NCI-H510A treated with DMSO at 0.1 percent for 48 hours (cell line): ENCODE measurements at regions not wholly inside any gene's neighbourhood (a gene's known extent, or its start where the extent isn't known, plus 50 kb on each side); places are given as distances from the start of the nearest gene placed in this dataset.

Experiments
- DNase-seq: peaks from one replicate; lab custom pipeline; 2025; lab: John Stamatoyannopoulos, UW

- DNase-seq, result no peak
Measured at GRCh38 chr17:51487947-51488346, 227.6 kb downstream of the UTP18 start.

DNA sequence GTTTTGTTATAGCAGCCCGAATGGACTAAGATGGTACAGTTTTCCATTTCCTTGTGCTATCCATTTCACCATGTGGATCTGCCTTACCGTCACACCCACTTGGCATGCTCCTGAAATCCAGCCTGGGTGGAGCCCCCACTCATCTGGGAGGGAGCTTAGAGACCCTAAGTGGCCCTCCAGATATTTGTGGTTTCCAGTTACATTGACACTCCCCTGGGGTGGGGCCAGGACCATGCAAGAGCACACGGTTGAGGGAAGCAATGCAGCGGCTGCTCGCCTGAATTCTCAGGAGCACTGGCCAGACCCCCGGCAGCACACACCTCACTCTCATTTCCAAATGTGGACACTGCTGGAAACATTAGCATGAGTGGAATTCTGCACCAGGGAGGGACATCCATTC lies 231.1 kb downstream of the UTP18 start:
- no peak for DNase-seq

DNA sequence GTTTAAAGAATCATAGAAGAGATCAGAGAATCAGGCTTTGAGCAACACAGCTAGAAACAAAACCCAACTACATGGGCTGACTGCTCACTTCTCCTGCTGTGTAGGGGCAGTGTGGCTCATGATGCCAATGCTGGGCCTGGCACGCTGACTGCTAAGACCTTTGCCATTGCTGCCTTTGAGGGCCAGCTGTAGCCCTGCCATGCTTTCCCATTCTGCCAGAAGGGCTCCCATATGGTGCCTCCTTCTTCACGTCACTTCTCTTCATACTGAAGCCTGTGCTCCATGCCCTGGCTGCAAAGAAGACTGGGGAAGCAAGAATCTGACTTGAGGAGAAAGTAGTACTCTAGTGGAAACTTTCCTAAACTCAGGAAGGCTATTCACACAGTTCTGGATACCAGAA lies 232.9 kb downstream of the UTP18 start:
- no peak for DNase-seq

DNA sequence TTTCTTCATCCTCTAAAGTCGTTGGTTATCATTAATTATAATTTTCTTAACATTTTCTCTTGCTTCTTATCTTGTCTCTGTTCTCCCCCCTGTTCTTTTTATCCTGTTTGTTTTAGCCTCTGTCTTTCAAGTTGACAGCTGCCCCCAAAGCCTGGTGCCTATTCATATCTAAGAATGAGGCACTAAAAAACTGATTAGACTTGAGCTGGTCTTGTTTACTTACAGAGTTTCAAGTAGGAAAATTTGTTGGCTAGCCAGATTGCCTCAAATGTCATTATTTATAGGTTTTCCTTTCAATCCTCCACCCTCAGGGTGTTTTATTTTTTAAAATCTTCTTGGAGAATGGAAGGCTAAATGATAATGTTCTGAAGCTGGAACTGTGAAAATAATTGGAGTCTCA lies 236.0 kb downstream of the UTP18 start:
- DNase-seq, result no peak

DNA sequence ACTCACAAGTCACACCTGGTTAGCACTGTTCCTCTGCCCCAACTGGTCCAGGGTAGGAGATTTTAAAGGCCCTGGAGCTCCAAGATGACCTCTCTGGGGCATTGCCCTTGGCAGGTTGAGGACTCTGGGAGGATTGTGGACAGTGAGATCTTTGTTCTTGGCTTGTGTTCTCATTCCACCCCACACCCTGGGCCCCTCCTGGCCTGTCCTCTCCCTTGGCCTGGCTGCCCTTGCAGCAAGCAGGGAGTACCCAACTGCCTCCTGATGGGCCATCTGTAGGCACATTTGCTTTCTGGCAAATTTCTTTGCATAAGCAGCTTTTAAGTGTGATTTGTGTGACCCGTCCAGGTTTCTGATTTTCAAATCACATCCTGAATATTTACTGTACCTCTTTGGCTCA lies 239.6 kb downstream of the UTP18 start:
- DNase-seq, result no peak

DNA sequence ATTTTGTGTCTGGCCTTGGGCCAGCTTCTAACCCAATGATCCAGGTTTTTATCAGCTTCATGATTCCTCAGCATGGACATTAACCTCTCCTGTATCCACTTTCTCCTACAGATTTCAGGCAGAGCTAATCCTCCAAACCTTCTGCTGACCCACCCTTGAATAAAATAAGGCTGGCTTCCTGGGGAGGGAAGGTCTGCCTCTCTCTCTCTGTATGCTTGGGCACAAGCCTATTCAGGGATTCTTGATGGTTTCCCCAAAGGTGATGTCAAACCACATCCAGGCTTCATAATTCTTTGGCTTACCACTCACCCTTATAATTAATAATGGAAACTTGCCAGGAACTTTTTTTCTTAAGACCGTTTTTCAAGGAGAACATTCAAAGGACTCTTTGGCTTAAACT lies 240.1 kb downstream of the UTP18 start:
- no peak for DNase-seq

DNA sequence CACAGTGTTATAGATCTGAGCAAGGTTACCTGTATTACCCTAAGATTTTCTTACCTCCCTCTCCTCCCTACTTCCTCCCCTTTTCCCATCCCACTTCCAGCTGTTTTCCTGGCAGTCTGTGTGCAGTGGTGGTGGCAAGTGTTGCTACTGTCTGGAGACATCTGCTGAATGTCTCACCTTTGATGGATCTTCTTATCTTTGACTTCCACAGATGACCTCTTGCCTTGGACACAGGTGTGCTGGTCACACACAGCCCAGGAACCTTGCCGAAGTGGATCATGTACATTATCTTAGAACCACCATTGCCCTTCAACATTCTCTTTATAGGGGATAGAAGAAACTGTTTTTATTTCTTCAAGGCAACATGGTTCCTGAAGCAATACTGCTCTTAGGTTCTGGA lies 245.1 kb downstream of the UTP18 start:
- no peak for DNase-seq

GRCh38 chr17:51507444-51507843 lies 247.1 kb downstream of the UTP18 start:
- no peak for DNase-seq

- peak; percentile 77 for DNase-seq
Measured at GRCh38 chr17:51508048-51508447, 247.7 kb downstream of the UTP18 start.

- no peak for DNase-seq
Measured at GRCh38 chr17:51510940-51511339, 250.6 kb downstream of the UTP18 start.

DNA sequence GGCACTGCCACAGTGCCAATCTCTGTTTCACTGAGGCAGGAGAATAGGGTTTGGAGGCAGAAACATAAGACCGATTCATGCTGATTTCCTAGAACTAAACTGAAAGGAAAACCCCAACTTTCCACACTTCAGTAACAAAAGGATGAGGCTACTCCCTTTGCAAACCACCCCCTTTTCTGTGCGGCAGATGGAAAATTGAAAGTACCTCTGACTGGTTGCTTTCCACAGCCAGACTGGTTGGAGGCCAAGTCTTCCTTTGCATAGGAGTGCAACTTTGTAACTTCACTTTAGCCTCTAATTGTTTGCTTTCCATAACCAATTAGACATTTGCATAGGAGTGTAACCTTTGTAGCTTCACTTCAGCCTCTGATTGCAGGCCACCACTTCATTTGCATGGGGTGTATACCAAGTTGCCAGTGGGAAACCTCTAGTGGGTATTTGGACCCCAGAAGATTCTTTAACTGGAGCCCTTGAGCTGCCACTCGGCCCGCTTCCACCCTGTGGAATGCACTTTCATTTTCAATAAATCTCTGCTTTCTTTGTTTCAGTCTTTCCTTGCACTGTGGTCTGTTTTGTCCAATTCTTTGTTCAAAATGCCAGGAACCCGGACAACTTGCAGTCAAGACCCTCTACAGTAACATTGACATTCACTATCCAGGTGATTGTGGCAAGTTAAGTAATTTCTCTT lies 252.0 kb downstream of the UTP18 start:
- DNase-seq, result no peak

GRCh38 chr17:51516924-51517323 lies 256.6 kb downstream of the UTP18 start:
- DNase-seq, result no peak

DNA sequence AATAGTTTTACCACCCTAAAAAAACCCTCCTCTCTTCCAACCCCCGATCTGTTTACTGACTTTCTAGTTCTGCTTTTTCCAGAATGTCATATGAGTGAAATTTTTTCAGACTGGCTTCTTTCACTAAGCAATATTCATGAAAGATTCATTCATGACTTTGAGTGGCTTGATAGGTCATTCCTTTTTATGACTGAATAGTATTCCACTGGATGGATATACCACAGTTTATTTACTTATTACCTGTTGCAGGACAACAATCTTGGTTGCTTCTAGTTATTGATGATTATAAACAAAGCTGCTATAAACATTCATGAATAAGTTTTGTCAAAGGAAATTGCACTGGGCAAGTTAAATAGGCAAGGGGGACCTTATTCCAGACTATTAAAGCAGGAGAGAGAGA lies 264.2 kb downstream of the UTP18 start:
- no peak for DNase-seq

GRCh38 chr17:51526507-51526906 lies 266.2 kb downstream of the UTP18 start:
- DNase-seq, result no peak

DNA sequence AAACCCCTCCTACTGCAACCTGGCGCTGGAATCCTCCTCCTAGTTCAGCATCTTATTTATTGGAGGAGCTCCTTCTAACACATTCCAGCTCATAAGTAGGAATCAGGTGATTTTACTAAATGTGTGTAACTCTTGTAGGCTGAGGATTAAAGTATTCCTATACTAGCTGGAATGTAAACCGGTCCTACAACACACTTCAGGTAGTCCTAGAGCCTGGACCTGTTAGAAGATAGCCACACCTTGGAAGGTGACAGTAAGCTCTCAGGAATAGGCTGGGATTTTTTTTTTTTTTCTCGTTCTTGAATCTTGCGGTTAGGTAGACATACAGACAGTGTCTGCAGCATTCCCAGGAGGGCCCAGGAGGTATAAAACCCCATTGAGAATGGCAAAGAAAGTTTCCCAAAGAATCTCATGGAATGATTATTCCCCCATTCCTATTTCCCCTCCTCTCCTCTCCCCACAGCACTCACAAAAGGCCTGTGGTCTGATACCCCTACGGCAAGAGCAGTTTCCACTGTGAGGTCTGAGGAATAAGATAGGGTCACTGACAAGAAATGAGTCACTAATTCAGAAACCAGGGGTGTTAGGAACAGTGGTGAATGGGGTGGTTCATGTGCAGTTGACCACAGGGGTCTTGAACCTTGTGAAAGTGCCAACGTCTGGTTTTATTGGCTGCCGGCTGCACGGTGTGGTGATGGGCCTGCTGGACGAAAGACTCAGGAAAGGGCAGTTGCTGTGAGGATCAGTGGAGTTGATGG lies 267.1 kb downstream of the UTP18 start:
- no peak for DNase-seq

DNA sequence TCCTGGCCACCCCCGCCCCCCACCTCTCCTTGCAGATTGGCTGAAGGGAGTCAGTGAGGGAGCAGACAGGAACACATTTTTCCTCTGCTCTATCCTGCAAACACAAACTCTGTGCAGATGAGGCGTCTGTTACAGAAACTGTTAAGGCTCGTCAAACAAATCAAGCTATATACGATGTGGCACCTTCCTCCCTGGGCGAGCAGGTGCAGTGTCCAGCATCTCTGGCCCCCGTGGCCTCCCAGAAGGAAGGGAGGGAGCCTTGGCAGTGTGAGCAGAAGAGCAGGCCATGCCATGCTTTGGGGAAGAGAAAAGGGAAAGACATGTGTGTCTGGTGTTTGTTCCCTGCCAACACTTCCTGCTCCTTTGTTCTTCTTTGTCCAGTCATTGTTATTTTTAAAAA lies 267.8 kb downstream of the UTP18 start:
- no peak for DNase-seq

DNA sequence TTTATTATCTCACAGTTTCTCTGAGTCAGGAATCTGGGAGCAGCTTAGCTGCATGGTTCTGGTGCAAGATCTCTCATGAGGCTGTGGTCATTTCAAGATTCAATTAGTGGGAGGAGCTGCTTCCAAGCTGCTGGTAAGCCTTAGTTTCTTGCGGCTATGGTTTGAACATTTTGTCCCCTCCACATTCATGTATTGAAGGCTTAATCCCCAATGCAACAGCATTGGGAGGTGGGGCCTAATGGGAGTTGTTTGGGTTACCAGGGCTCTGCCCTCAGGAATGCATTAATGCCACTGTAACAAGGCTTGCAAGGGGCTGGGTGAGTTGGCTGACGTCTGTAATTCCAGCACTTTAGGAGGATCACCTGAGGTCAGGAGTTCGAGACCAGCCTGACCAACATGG lies 272.9 kb downstream of the UTP18 start:
- no peak for DNase-seq

DNA sequence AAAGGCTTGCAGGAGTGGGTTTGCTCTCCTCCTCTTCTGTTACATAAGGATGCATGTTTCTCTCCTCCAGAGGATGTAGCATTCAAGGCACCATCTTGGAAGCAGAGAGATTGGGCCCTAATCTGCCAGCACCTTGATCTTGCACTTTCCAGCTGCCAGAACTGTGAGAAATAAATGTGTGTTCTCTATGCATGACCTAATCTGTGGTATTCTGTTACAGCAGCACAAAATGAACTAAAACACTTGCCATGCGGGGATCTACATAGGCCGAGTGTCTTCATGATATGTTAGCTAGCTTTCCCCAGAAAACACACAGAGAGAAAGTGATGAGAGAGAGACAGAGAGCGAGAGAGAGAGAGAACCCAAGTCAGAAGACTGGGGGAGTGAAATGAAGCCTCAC lies 273.5 kb downstream of the UTP18 start:
- no peak for DNase-seq

DNA sequence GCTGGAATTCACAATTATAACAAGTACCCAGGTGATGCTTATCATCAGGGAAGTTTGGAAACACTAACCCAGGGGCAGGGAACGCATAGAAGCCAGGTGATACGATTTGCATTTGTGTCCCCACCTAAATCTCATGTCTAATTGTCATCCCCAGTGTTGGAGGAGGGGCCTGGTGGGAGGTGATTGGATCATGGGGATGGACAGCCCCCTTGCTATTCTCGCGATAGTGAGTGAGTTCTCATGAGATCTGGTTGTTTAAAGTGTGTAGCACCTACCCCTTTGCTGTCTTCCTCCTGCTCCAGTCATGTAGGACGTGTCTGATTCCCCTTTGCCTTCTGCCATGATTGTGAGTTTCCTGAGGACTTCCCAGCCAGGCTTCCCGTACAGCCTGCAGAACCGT lies 276.3 kb downstream of the UTP18 start:
- DNase-seq, result no peak

- DNase-seq, result no peak
Measured at GRCh38 chr17:51537996-51538550, 277.7 kb downstream of the UTP18 start.

DNA sequence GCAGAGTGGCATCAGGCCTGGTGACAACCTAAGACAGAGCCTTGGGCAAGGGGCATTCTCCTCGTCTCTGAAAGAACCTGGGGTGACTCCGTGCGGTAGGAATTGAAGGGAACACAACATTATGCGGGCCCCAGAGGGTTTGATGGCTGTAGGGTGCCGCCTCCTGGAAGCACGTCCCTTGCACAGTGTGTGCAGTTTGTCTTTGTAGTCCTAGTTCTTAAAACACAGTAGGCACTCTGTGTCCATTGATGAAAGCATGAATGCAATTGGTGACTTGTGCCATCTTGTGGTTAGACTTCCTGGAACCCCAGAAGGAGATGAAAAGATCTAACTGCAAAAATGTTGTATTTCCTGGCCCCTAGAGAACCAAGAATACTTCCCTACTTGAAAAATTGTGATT lies 279.8 kb downstream of the UTP18 start:
- DNase-seq, result no peak

GRCh38 chr17:51541215-51541614 lies 280.9 kb downstream of the UTP18 start:
- no peak for DNase-seq

DNA sequence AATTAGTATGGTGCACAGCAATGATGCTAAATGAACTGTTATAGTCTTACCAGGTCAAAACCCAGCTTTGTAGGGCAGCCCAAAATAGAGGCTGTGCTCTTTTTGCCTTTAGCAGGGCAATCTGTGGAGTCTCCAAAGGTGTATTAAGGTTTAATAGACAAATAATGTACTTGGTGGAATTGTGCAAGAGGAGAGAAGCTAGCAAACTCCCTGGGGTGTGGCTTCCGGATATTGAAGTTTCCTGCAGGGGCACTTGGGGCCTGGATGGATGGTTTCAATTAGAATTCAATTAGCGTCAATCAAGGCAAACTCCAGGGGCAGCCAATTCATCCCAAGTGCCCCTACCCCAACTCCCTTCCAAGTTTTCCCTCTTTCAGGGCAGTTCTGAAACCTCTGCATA lies 285.8 kb downstream of the UTP18 start:
- no peak for DNase-seq

DNA sequence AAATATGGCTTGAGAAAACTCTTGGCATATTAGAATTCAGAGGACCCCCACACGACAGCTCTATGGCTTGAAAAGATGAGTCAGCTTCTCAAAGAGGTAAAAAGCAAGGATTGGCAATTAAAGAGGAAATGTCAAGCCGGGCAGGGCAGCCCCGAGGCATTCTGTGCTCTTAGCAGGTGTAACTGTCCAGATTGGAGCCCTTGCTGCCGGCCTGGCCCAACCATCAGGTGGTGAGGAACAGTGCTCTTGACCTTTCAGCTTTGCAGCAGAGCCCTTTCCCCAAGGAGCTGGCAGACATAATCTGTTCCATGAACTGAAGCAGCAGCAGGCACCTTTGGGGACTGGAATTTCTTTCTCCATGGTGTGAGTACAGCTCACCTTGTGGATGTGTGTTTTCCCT lies 287.8 kb downstream of the UTP18 start:
- DNase-seq, result no peak
